Colonic mucosa (tissue), 4 donors: ENCODE measurements at regions not wholly inside any gene's neighbourhood (a gene's known extent, or its start where the extent isn't known, plus 50 kb on each side); places are given as distances from the start of the nearest gene placed in this dataset.

Experiments
- DNase-seq: peaks from one replicate; pipeline ENCODE4 v3.0.0-alpha.2; 2020
- H3K27ac ChIP-seq: fragments of 200-600 bp; one replicate; pipeline ENCODE4 v1.8.0; 2021
- H3K27me3 ChIP-seq: fragments of 200-600 bp; one replicate; pipeline ENCODE4 v1.8.0; 2021
- H3K36me3 ChIP-seq: fragments of 200-600 bp; one replicate; pipeline ENCODE4 v1.8.0; 2021
- H3K4me1 ChIP-seq: fragments of 200-600 bp; one replicate; pipeline ENCODE4 v1.8.0; 2021; ENCODE audit warnings: mild to moderate bottlenecking
- H3K4me3 ChIP-seq: fragments of 200-600 bp; one replicate; pipeline ENCODE4 v1.8.0; 2021
- H3K9ac ChIP-seq, 2 donors: one replicate each; pipeline ENCODE4 v1.7.0; 2013; ENCODE audit warnings: control low read depth in 2 of 2, low read depth in 2 of 2, low read length in 2 of 2
- H3K9me3 ChIP-seq: fragments of 200-600 bp; one replicate; pipeline ENCODE4 v1.8.0; 2021
- intact Hi-C: fragments of 100-400 bp; cut with DNase I; formaldehyde crosslinking; loops from one replicate; pipeline ENCODE4 v1.14.1; 2022
- TF ChIP-seq, protein P1 (sequence below): fragments of 200-600 bp; IDR thresholded peaks from one replicate; pipeline ENCODE4 v1.8.0; 2022; ENCODE audit warnings: antibody characterized with exemption, mild to moderate bottlenecking
- donor health status: healthy.
- donor health status: DM: no; HTN: no; CAD: no.
- donor health status: DM: no; HTN: no; CAD: no.

DNA sequence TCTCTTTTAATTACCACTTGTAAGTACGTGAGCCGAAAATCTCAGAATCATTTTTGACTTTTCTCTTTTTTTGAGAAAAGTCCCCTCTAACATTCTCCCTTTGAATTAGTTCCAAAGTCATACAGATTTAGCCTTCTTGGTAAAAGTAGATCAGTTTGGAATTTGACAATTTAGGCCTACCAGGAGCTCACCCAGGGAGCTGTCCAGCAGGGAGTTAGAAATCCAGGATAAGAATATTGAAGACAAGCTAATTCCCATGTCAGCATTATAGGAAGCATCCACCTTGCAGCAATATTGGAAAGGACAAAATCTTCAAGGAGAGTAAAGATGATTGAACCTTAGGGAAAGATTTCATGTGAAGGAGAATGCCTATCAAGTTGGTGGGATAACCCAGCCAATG, 352.2 kb upstream of the CPEB2 start:
- DNase-seq: no peak
- Histone ChIP-seq H3K9ac (no peak overlapping the region), H3K4me1 (no peaks in the 10 kb centered on the region), H3K27me3 (no peaks in the 10 kb centered on the region), H3K4me3 (no peak overlapping the region), H3K36me3 (no peaks in the 10 kb centered on the region), H3K27ac (no peak overlapping the region), H3K9me3 (no peaks in the 10 kb centered on the region)
- TF ChIP-seq, protein P1, sequence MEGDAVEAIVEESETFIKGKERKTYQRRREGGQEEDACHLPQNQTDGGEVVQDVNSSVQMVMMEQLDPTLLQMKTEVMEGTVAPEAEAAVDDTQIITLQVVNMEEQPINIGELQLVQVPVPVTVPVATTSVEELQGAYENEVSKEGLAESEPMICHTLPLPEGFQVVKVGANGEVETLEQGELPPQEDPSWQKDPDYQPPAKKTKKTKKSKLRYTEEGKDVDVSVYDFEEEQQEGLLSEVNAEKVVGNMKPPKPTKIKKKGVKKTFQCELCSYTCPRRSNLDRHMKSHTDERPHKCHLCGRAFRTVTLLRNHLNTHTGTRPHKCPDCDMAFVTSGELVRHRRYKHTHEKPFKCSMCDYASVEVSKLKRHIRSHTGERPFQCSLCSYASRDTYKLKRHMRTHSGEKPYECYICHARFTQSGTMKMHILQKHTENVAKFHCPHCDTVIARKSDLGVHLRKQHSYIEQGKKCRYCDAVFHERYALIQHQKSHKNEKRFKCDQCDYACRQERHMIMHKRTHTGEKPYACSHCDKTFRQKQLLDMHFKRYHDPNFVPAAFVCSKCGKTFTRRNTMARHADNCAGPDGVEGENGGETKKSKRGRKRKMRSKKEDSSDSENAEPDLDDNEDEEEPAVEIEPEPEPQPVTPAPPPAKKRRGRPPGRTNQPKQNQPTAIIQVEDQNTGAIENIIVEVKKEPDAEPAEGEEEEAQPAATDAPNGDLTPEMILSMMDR: no peak
- intact Hi-C loops: no loop called here

DNA sequence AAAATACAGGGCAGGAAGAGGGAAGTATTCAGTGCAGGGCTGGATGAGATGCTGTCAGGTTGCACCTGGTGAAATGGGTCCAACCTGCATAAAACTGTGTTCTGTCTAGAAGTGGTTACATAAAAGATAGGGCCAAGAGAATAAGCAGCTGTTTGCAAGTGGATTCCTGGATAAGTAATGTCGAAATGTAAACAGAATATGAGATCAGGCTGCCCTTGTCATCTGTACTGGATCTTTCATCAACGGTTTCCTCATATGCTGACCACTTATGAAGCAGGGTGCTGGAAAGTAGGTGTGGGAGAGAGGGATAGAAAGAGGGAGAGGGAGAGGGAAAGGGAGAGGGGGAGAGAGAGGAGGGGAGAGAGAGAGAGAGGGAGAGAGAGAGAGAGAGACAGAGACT, 349.8 kb upstream of the CPEB2 start:
- intact Hi-C loops: no loop called here
- no peaks in the 10 kb centered on the region for H3K36me3 ChIP-seq
- DNase-seq: no peak

DNA sequence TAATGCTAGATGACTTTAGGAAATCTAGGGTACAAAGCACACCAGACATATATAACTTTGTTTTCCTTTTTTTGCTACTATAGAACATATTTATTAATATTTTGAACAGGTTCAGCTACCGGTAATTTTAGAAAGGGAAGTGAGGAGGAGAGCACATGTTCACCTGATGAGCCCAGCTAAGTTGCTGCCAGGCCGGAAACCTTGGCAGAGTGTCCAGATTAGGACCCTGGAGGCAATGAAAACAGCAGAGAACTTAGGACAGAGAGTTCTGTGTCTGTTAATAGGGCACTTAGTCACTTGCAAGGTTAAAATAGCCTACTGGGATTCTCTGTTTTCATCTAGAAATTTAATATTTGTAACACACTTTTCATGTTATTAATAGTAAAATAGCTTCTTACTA, 348.9 kb upstream of the CPEB2 start:
- intact Hi-C loops: no loop called here

More for the DNA sequence above, 349.8 kb upstream of the CPEB2 start:
- TF ChIP-seq, protein P1: no peak
- Histone ChIP-seq H3K4me1 (no peaks in the 10 kb centered on the region), H3K4me3 (no peak overlapping the region), H3K27ac (no peak overlapping the region), H3K9me3 (no peaks in the 10 kb centered on the region), H3K9ac (no peak overlapping the region), H3K27me3 (no peaks in the 10 kb centered on the region)

DNA sequence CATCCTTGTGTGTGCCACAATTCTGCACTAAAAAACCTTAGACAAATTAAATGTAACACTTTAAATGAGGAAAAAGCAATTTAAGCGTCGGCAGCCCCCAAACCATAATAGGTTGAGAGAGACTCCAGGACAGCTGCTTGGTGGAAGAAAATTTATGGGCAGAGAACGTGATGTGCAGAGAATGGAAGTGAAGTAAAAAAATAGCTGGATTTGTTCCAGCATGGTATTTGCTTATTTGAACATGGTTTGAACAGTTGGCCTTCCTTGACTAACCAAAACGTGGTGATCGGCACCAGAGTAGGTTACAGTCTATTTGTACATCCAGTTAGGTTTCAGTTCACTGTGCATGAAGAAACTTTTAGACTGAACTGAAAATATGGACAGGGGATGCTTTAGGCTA, 343.0 kb upstream of the CPEB2 start:
- Histone ChIP-seq H3K9me3 (no peaks in the 10 kb centered on the region), H3K4me1 (no peaks in the 10 kb centered on the region), H3K27ac (no peak overlapping the region), H3K9ac (no peak overlapping the region), H3K36me3 (no peaks in the 10 kb centered on the region), H3K4me3 (no peak overlapping the region), H3K27me3 (no peaks in the 10 kb centered on the region)
- no peak for DNase-seq
- intact Hi-C loops: no loop called here
- TF ChIP-seq, protein P1: no peak

More for the DNA sequence above, 348.9 kb upstream of the CPEB2 start:
- H3K36me3 ChIP-seq: no peaks in the 10 kb centered on the region
- no peaks in the 10 kb centered on the region for H3K9me3 ChIP-seq
- H3K4me1 ChIP-seq: no peaks in the 10 kb centered on the region
- no peak overlapping the region for H3K9ac ChIP-seq
- H3K4me3 ChIP-seq: no peak overlapping the region
- DNase-seq: no peak
- no peak overlapping the region for H3K27ac ChIP-seq
- TF ChIP-seq, protein P1: no peak
- no peaks in the 10 kb centered on the region for H3K27me3 ChIP-seq

DNA sequence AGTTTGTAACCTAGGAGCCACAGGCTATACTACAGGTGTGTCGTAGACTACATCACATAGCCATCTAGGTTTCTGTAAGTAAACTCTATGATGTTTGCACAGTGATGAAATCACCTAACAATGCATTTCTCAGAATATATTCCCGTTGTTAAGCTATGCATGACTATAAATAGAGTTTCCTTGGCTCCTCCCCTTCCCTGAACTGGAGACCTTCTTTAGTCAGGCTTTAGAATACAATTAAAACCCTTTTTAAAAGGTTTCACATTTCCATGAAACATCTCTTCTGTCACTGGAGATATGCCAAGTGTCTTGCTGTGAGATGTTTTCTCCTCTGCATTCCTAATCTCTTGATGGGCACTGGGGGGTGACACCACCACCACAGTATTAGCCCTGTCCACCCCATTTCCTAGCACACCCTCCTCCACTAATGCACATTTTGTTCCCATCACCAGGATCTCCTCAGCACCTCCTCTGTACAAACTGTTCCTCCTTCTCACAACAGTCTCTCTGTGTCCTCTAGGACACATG, 334.6 kb upstream of the CPEB2 start:
- H3K36me3 ChIP-seq: no peaks in the 10 kb centered on the region
- no peak overlapping the region for H3K27ac ChIP-seq
- TF ChIP-seq, protein P1: no peak
- no peaks in the 10 kb centered on the region for H3K27me3 ChIP-seq
- no peak overlapping the region for H3K9ac ChIP-seq
- no peaks in the 10 kb centered on the region for H3K9me3 ChIP-seq
- H3K4me3 ChIP-seq: no peak overlapping the region
- intact Hi-C loops: no loop called here
- H3K4me1 ChIP-seq: no peaks in the 10 kb centered on the region
- no peak for DNase-seq
